Activated naive CD8-positive, alpha-beta T cell (primary cell): ENCODE measurements at regions not wholly inside any gene's neighbourhood (a gene's known extent, or its start where the extent isn't known, plus 50 kb on each side); places are given as distances from the start of the nearest gene placed in this dataset.

Source experiments
- H3K27ac Mint-ChIP-seq: one replicate; pipeline ENCODE4 v1.8.0; 2021; ENCODE audit warnings: mixed read lengths
- H3K27me3 Mint-ChIP-seq: one replicate; pipeline ENCODE4 v1.8.0; 2021; ENCODE audit warnings: mixed read lengths
- H3K36me3 Mint-ChIP-seq: one replicate; pipeline ENCODE4 v1.8.0; 2021; ENCODE audit warnings: mixed read lengths
- H3K4me1 Mint-ChIP-seq: one replicate; pipeline ENCODE4 v1.8.0; 2021; ENCODE audit warnings: low read depth, mixed read lengths
- H3K4me3 Mint-ChIP-seq: one replicate; pipeline ENCODE4 v1.8.0; 2021; ENCODE audit warnings: mild to moderate bottlenecking, mixed read lengths
- H3K9me3 Mint-ChIP-seq: one replicate; pipeline ENCODE4 v1.8.0; 2021; ENCODE audit warnings: low read depth, mixed read lengths

GRCh38 chr5:56476487-56476856, 243.3 kb upstream of the ANKRD55 start:
- peak overlapping the region; percentile 35 for H3K27ac Mint-ChIP-seq
- H3K36me3 Mint-ChIP-seq, result peaks cover 2% of the 10 kb centered on the region
- H3K4me1 Mint-ChIP-seq, result peaks cover 28% of the 10 kb centered on the region
- H3K4me3 Mint-ChIP-seq, result no peak overlapping the region
- H3K9me3 Mint-ChIP-seq, result peaks cover 3% of the 10 kb centered on the region
- H3K27me3 Mint-ChIP-seq, result no peaks in the 10 kb centered on the region

- peak overlapping the region; percentile 5 for H3K27ac Mint-ChIP-seq
Measured at GRCh38 chr5:56475689-56476486, 242.8 kb upstream of the ANKRD55 start.

GRCh38 chr5:56471707-56472106, 238.6 kb upstream of the ANKRD55 start:
- Mint-ChIP-seq H3K36me3 (peaks cover 2% of the 10 kb centered on the region), H3K4me3 (no peak overlapping the region), H3K27ac (no peak overlapping the region), H3K4me1 (no peaks in the 10 kb centered on the region), H3K27me3 (no peaks in the 10 kb centered on the region), H3K9me3 (peaks cover 3% of the 10 kb centered on the region)

More at GRCh38 chr5:56475689-56476486, 242.8 kb upstream of the ANKRD55 start:
- Mint-ChIP-seq H3K36me3 (peaks cover 2% of the 10 kb centered on the region), H3K4me1 (peaks cover 23% of the 10 kb centered on the region), H3K4me3 (no peak overlapping the region), H3K9me3 (peaks cover 3% of the 10 kb centered on the region), H3K27me3 (no peaks in the 10 kb centered on the region)

GRCh38 chr5:56470007-56470406, 236.9 kb upstream of the ANKRD55 start:
- H3K36me3 Mint-ChIP-seq, result peaks cover 4% of the 10 kb centered on the region
- no peaks in the 10 kb centered on the region for H3K4me1 Mint-ChIP-seq
- no peak overlapping the region for H3K4me3 Mint-ChIP-seq
- H3K9me3 Mint-ChIP-seq, result peaks cover 3% of the 10 kb centered on the region
- H3K27ac Mint-ChIP-seq, result no peak overlapping the region
- H3K27me3 Mint-ChIP-seq, result no peaks in the 10 kb centered on the region

- Mint-ChIP-seq H3K4me3 (no peak overlapping the region), H3K27ac (no peak overlapping the region), H3K4me1 (no peaks in the 10 kb centered on the region), H3K36me3 (peaks cover 6% of the 10 kb centered on the region), H3K9me3 (no peaks in the 10 kb centered on the region), H3K27me3 (no peaks in the 10 kb centered on the region)
Measured at GRCh38 chr5:56468277-56468676, 235.1 kb upstream of the ANKRD55 start.

GRCh38 chr5:56467176-56467717, 234.1 kb upstream of the ANKRD55 start:
- Mint-ChIP-seq H3K27ac (no peak overlapping the region), H3K36me3 (peaks cover 4% of the 10 kb centered on the region), H3K27me3 (no peaks in the 10 kb centered on the region), H3K4me1 (no peaks in the 10 kb centered on the region), H3K4me3 (no peak overlapping the region), H3K9me3 (no peaks in the 10 kb centered on the region)

GRCh38 chr5:56466136-56466816, 233.1 kb upstream of the ANKRD55 start:
- H3K4me3 Mint-ChIP-seq, result no peak overlapping the region
- H3K9me3 Mint-ChIP-seq, result no peaks in the 10 kb centered on the region
- H3K36me3 Mint-ChIP-seq, result peaks cover 4% of the 10 kb centered on the region
- H3K27ac Mint-ChIP-seq, result no peak overlapping the region
- no peaks in the 10 kb centered on the region for H3K4me1 Mint-ChIP-seq
- H3K27me3 Mint-ChIP-seq, result no peaks in the 10 kb centered on the region

GRCh38 chr5:56465769-56466135, 232.6 kb upstream of the ANKRD55 start:
- Mint-ChIP-seq H3K9me3 (no peaks in the 10 kb centered on the region), H3K27ac (no peak overlapping the region), H3K4me1 (no peaks in the 10 kb centered on the region), H3K36me3 (peaks cover 4% of the 10 kb centered on the region), H3K27me3 (no peaks in the 10 kb centered on the region), H3K4me3 (no peak overlapping the region)

GRCh38 chr5:56464935-56465768, 232.0 kb upstream of the ANKRD55 start:
- Mint-ChIP-seq H3K27ac (no peak overlapping the region), H3K27me3 (no peaks in the 10 kb centered on the region), H3K4me3 (no peak overlapping the region)

GRCh38 chr5:56463944-56464571, 230.9 kb upstream of the ANKRD55 start:
- H3K27me3 Mint-ChIP-seq, result no peaks in the 10 kb centered on the region
- no peaks in the 10 kb centered on the region for H3K9me3 Mint-ChIP-seq
- H3K36me3 Mint-ChIP-seq, result peaks cover 4% of the 10 kb centered on the region
- H3K27ac Mint-ChIP-seq, result no peak overlapping the region
- H3K4me1 Mint-ChIP-seq, result no peaks in the 10 kb centered on the region
- no peak overlapping the region for H3K4me3 Mint-ChIP-seq

More at GRCh38 chr5:56464935-56465768, 232.0 kb upstream of the ANKRD55 start:
- Mint-ChIP-seq H3K4me1 (no peaks in the 10 kb centered on the region), H3K36me3 (peaks cover 4% of the 10 kb centered on the region), H3K9me3 (no peaks in the 10 kb centered on the region)

- Mint-ChIP-seq H3K27ac (no peak overlapping the region), H3K9me3 (no peaks in the 10 kb centered on the region)
Measured at GRCh38 chr5:56461584-56461983, 228.5 kb upstream of the ANKRD55 start.

GRCh38 chr5:56460681-56461191, 227.6 kb upstream of the ANKRD55 start:
- Mint-ChIP-seq H3K27me3 (no peaks in the 10 kb centered on the region), H3K36me3 (peaks cover 2% of the 10 kb centered on the region), H3K4me3 (no peak overlapping the region), H3K27ac (no peak overlapping the region), H3K9me3 (no peaks in the 10 kb centered on the region), H3K4me1 (no peaks in the 10 kb centered on the region)

More at GRCh38 chr5:56461584-56461983, 228.5 kb upstream of the ANKRD55 start:
- H3K4me1 Mint-ChIP-seq, result no peaks in the 10 kb centered on the region
- no peaks in the 10 kb centered on the region for H3K27me3 Mint-ChIP-seq
- peaks cover 4% of the 10 kb centered on the region for H3K36me3 Mint-ChIP-seq
- H3K4me3 Mint-ChIP-seq, result no peak overlapping the region

- no peaks in the 10 kb centered on the region for H3K4me1 Mint-ChIP-seq
- H3K36me3 Mint-ChIP-seq, result peaks cover 2% of the 10 kb centered on the region
- H3K27me3 Mint-ChIP-seq, result no peaks in the 10 kb centered on the region
- no peak overlapping the region for H3K27ac Mint-ChIP-seq
- H3K9me3 Mint-ChIP-seq, result no peaks in the 10 kb centered on the region
- H3K4me3 Mint-ChIP-seq, result no peak overlapping the region
Measured at GRCh38 chr5:56460195-56460546, 227.0 kb upstream of the ANKRD55 start.

- H3K4me1 Mint-ChIP-seq, result no peaks in the 10 kb centered on the region
- no peaks in the 10 kb centered on the region for H3K27me3 Mint-ChIP-seq
- no peaks in the 10 kb centered on the region for H3K9me3 Mint-ChIP-seq
- H3K4me3 Mint-ChIP-seq, result no peak overlapping the region
- H3K27ac Mint-ChIP-seq, result no peak overlapping the region
- H3K36me3 Mint-ChIP-seq, result no peaks in the 10 kb centered on the region
Measured at GRCh38 chr5:56459394-56460194, 226.5 kb upstream of the ANKRD55 start.
